ENCODE measurements at regions not wholly inside any gene's neighbourhood (a gene's known extent, or its start where the extent isn't known, plus 50 kb on each side); places are given as distances from the start of the nearest gene placed in this dataset.

DNA sequence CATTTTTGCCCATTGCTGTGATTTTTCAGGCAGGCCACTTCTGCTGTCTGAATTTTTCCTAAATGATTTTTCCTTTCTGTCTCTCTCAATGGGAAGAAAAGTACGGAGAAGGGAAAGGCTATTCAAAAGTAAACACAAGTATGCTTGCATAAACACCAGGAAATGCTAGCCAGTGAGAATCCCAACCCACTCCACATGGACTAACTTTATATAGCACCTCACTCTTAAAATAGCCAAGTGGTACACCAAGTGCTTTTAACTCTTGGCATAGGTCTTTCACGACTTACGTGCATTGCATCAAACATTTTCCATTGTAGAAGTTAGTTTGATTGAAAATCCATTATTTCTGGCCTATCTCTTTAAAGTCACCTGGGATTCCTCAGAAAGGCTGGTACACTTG lies 178.9 kb upstream of the SPANXN1 start:
- H3K4me3 Mint-ChIP-seq: no peak overlapping the region
- Histone ChIP-seq H3K27me3 (ENCODE audit: control insufficient read depth, insufficient read depth, low read length, poor library complexity, severe bottlenecking) (no peaks in the 10 kb centered on the region), H3K9me3 (ENCODE audit: control insufficient read depth, low read length) (peaks cover 27% of the 10 kb centered on the region), H3K9ac (ENCODE audit: extremely low read depth, low read length, poor library complexity, severe bottlenecking) (no peak overlapping the region), H3K4me1 (ENCODE audit: control insufficient read depth, insufficient read depth, low read length) (no peaks in the 10 kb centered on the region), H3K36me3 (ENCODE audit: control insufficient read depth, insufficient read depth, low read length) (no peaks in the 10 kb centered on the region), H3K4me3 (ENCODE audit: low read length) (no peak overlapping the region), H3K27ac (ENCODE audit: low read depth, low read length) (no peak overlapping the region)
- TF ChIP-seq CTCF (conservative IDR thresholded peaks at IDR 0.05): no peak
- peaks cover 45% of the 10 kb centered on the region for H3K9me3 Mint-ChIP-seq
- WGBS, 2 experiments (ENCODE audit: insufficient coverage in 1 of 2, insufficient read length in 1 of 2): 82% methylated on average over 2 of the region's 3 CpGs; no CpG with 5 or more reads in 1 of the 2 experiments
- no peaks in the 10 kb centered on the region for H3K27me3 Mint-ChIP-seq (ENCODE audit: insufficient read depth)
- no peak overlapping the region for H3K27ac Mint-ChIP-seq
- no peak for DNase-seq
- H3K36me3 Mint-ChIP-seq (ENCODE audit: low read depth): no peaks in the 10 kb centered on the region
- H3K4me1 Mint-ChIP-seq: no peaks in the 10 kb centered on the region

- Mint-ChIP-seq H3K27me3 (ENCODE audit: insufficient read depth) (no peaks in the 10 kb centered on the region), H3K4me1 (peaks cover 7% of the 10 kb centered on the region), H3K4me3 (no peak overlapping the region), H3K9me3 (peaks cover 41% of the 10 kb centered on the region), H3K36me3 (ENCODE audit: low read depth) (no peaks in the 10 kb centered on the region), H3K27ac (no peak overlapping the region)
- Histone ChIP-seq H3K9ac (ENCODE audit: extremely low read depth, low read length, poor library complexity, severe bottlenecking) (no peak overlapping the region), H3K4me1 (ENCODE audit: control insufficient read depth, insufficient read depth, low read length) (no peaks in the 10 kb centered on the region), H3K27me3 (ENCODE audit: control insufficient read depth, insufficient read depth, low read length, poor library complexity, severe bottlenecking) (no peaks in the 10 kb centered on the region), H3K36me3 (ENCODE audit: control insufficient read depth, insufficient read depth, low read length) (no peaks in the 10 kb centered on the region), H3K27ac (ENCODE audit: low read depth, low read length) (no peak overlapping the region), H3K4me3 (ENCODE audit: low read length) (no peak overlapping the region), H3K9me3 (ENCODE audit: control insufficient read depth, low read length) (peaks cover 25% of the 10 kb centered on the region)
- no peak for TF ChIP-seq CTCF (conservative IDR thresholded peaks at IDR 0.05)
- DNase-seq: no peak
- WGBS, 2 experiments (ENCODE audit: insufficient coverage in 1 of 2, insufficient read length in 1 of 2): 60% methylated on average over 3 of the region's 4 CpGs; no CpG with 5 or more reads in 1 of the 2 experiments
These were observed 148.1 kb upstream of the SPANXN1 start for GRCh38 chrX:145099204-145099603.

Data from endodermal cell (in vitro differentiated cells).